Fibroblast of pulmonary artery (primary cell): ENCODE measurements at regions not wholly inside any gene's neighbourhood (a gene's known extent, or its start where the extent isn't known, plus 50 kb on each side); places are given as distances from the start of the nearest gene placed in this dataset.

ENCODE experiments used
- DNase-seq: peaks from one replicate; pipeline ENCODE4 v3.0.0-alpha.2; 2010; ENCODE audit warnings: low read depth
- H3K4me3 ChIP-seq: replicated peaks from 2 replicates; pipeline ENCODE4 v1.5.1; 2011; ENCODE audit warnings: low read depth, mild to moderate bottlenecking, control low read depth, low read length, moderate library complexity
- TF ChIP-seq, protein P1 (sequence below): IDR thresholded peaks from 2 replicates; pipeline ENCODE4 v1.5.1; 2011; ENCODE audit warnings: mild to moderate bottlenecking, control low read depth, low read length, inconsistent platforms; ENCODE audit errors: missing control alignments

DNA sequence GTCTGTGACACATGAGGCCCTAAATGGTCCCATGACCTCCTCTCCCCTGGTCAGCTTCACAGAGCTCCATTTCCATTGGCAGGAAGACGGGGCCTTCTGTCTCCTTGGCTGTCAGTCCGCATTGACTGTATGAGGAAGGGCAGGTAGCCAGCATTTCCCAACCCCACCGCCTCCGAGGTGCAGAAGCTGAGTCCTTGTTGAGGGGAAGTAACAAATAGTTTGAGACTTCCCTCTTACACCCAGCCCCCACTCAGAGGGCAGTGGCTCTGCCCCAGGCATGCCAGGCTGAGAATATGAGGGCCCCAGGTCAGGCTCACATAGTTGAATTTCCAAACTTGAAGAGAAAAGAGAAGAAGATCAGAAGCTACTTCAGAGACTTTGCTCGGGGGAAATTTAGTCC, 611.1 kb downstream of the BRD1 start:
- TF ChIP-seq, protein P1, sequence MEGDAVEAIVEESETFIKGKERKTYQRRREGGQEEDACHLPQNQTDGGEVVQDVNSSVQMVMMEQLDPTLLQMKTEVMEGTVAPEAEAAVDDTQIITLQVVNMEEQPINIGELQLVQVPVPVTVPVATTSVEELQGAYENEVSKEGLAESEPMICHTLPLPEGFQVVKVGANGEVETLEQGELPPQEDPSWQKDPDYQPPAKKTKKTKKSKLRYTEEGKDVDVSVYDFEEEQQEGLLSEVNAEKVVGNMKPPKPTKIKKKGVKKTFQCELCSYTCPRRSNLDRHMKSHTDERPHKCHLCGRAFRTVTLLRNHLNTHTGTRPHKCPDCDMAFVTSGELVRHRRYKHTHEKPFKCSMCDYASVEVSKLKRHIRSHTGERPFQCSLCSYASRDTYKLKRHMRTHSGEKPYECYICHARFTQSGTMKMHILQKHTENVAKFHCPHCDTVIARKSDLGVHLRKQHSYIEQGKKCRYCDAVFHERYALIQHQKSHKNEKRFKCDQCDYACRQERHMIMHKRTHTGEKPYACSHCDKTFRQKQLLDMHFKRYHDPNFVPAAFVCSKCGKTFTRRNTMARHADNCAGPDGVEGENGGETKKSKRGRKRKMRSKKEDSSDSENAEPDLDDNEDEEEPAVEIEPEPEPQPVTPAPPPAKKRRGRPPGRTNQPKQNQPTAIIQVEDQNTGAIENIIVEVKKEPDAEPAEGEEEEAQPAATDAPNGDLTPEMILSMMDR: no peak
- H3K4me3 ChIP-seq: no peak overlapping the region
- DNase-seq: no peak

DNA sequence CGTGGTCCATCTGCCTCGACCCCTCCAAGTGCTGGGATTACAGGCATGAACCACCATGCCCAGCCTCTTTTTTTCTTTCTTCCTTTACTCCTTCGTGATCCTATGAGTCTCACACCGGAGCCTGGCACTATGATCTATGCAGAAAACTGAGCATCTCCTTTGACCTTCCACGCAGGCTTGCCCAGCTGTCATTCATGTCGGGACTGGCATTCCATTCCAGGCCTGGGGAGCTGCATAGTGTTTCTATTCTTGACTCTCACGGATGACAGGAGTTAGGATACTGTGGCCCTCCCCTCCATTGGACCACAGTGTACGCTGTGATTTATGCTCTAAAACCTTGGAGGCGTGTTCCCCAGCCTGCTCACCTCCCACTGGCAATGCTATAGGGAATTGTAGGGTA, 611.8 kb downstream of the BRD1 start:
- no peak for DNase-seq
- no peak overlapping the region for H3K4me3 ChIP-seq
- TF ChIP-seq, protein P1: no peak

GRCh38 chr22:49214976-49215375, 612.7 kb downstream of the BRD1 start:
- H3K4me3 ChIP-seq: no peak overlapping the region
- TF ChIP-seq, protein P1: no peak
- no peak for DNase-seq

DNA sequence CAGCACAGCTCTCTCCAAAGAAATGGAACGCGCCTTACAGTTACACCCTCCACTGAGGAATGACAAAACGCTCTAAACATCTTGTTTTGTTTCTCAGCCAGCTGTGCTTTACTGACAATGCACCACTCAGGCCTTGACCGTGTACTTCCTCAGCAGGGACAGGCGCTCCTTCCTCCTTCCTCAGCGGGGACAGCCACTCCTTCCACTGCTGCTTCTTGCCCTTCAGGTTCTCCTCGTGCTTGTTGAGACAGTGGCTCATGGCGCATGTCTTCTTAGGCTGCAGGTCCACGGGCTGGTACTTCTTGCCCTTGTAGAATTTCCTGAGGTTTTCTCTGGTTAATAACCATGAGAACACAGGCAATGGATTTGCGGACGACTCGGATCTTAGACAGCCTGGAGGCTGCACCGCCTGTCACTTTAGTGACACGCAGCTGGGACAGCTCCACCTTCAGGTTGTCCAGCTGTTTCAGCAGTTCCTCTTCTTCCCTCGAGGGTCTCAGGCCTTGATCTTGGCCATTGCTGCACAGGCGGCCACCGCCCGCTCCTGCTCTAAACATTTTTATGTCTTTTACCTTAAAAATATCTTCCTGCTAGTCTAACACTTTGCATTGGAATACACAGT, 613.8 kb downstream of the BRD1 start:
- DNase-seq: no peak
- no peak overlapping the region for H3K4me3 ChIP-seq
- TF ChIP-seq, protein P1: no peak

GRCh38 chr22:49212466-49212865, 615.2 kb downstream of the BRD1 start:
- DNase-seq: no peak
- no peak overlapping the region for H3K4me3 ChIP-seq
- TF ChIP-seq, protein P1: no peak

- TF ChIP-seq, protein P1: no peak
- DNase-seq: no peak
- H3K4me3 ChIP-seq: no peak overlapping the region
These were observed 615.7 kb downstream of the BRD1 start for GRCh38 chr22:49212002-49212401.

GRCh38 chr22:49211176-49211575, 616.5 kb downstream of the BRD1 start:
- H3K4me3 ChIP-seq: no peak overlapping the region
- TF ChIP-seq, protein P1: no peak
- DNase-seq: no peak
